ENCODE measurements at regions not wholly inside any gene's neighbourhood (a gene's known extent, or its start where the extent isn't known, plus 50 kb on each side); places are given as distances from the start of the nearest gene placed in this dataset.
"Not testable (repeated sequence)": the region's sequence is repeated elsewhere in the genome, so short reads cannot be mapped to it uniquely, and the experiment has no call there.

DNA sequence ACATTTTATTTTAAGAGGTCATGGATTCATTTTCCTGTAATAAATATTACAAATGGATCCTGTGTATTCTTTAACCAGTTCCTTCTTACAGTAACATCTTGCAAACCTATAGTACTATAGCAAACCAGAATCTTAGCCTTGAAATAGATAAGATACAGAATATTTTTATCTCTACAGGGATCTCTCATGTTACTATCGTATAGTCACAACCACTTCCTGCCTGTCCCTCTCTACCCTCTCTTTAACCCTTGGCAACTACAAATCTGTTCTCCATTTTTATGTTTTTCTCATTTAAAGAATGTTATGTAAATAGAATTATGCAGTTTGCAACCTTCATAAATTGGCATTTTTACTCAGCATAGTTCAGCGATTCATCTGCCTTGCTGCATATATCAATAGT lies 454.0 kb downstream of the DIRAS2 start:
- Histone ChIP-seq H3K27me3 (ENCODE audit: control insufficient read depth in 2 of 2, insufficient read depth in 2 of 2, low read length in 2 of 2) (no peaks in the 10 kb centered on the region), H3K36me3 (ENCODE audit: control insufficient read depth in 2 of 2, insufficient read depth in 2 of 2, low read length in 2 of 2) (no peaks in the 10 kb centered on the region), H3K4me1 (ENCODE audit: control insufficient read depth in 2 of 2, insufficient read depth in 2 of 2, low read length in 2 of 2) (no peaks in the 10 kb centered on the region), H3K4me3 (ENCODE audit: low read length in 2 of 2) (no peak overlapping the region), H3K27ac (ENCODE audit: low read depth in 2 of 2, low read length in 2 of 2) (no peak overlapping the region), H3K9me3 (ENCODE audit: control insufficient read depth in 2 of 2, low read length in 2 of 2) (no peaks in the 10 kb centered on the region), H3K9ac (ENCODE audit: low read depth in 1 of 2, low read length in 2 of 2) (no peak overlapping the region)

- Histone ChIP-seq H3K9ac (ENCODE audit: low read depth in 1 of 2, low read length in 2 of 2) (no peak overlapping the region), H3K36me3 (ENCODE audit: control insufficient read depth in 2 of 2, insufficient read depth in 2 of 2, low read length in 2 of 2) (no peaks in the 10 kb centered on the region), H3K4me1 (ENCODE audit: control insufficient read depth in 2 of 2, insufficient read depth in 2 of 2, low read length in 2 of 2) (no peaks in the 10 kb centered on the region), H3K27ac (ENCODE audit: low read depth in 2 of 2, low read length in 2 of 2) (no peak overlapping the region), H3K9me3 (ENCODE audit: control insufficient read depth in 2 of 2, low read length in 2 of 2) (no peaks in the 10 kb centered on the region), H3K27me3 (ENCODE audit: control insufficient read depth in 2 of 2, insufficient read depth in 2 of 2, low read length in 2 of 2) (no peaks in the 10 kb centered on the region), H3K4me3 (ENCODE audit: low read length in 2 of 2) (no peak overlapping the region)
Measured at GRCh38 chr9:90189306-90189705, 453.3 kb downstream of the DIRAS2 start.

DNA sequence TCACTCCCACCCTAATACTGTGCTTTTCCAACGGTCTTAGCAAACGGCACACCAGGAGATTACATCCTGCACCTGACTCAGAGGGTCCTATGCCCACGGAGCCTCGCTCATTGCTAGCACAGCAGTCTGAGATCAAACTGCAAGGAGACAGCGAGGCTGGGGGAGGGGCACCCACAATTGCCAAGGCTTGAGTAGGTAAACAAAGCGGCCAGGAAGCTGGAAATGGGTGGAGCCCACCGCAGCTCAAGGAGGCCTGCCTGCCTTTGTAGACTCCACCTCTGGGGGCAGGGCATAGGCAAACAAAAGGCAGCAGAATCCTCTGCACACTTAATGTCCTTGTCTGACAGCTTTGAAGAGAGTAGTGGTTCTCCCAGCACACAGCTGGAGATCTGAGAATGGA lies 450.2 kb downstream of the DIRAS2 start:
- H3K4me1 ChIP-seq (ENCODE audit: control insufficient read depth in 2 of 2, insufficient read depth in 2 of 2, low read length in 2 of 2); H3K27me3 ChIP-seq (ENCODE audit: control insufficient read depth in 2 of 2, insufficient read depth in 2 of 2, low read length in 2 of 2); H3K9ac ChIP-seq (ENCODE audit: low read depth in 1 of 2, low read length in 2 of 2); H3K27ac ChIP-seq (ENCODE audit: low read depth in 2 of 2, low read length in 2 of 2); H3K4me3 ChIP-seq (ENCODE audit: low read length in 2 of 2); H3K9me3 ChIP-seq (ENCODE audit: control insufficient read depth in 2 of 2, low read length in 2 of 2); H3K36me3 ChIP-seq (ENCODE audit: control insufficient read depth in 2 of 2, insufficient read depth in 2 of 2, low read length in 2 of 2): not testable (repeated sequence)

DNA sequence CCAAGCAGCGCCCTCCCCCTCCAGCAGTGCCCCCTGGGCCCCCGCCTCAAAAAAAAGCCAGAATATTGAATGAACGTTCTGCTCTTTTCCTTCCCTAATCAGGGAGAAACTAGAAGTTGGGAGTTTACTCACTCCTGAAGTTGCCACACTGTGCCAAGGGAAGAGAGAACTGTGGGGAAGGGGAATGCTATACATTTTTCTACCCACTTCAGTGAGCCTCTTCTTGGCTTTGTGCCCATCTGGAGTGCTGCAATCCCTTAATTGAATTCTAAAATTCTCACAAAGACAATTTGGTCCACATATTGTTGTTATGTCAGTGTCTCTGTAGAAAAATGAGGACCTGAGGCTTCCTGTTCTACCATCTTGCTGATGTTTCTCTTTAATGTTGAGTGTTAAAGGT lies 443.7 kb downstream of the DIRAS2 start:
- Histone ChIP-seq H3K4me1 (ENCODE audit: control insufficient read depth in 2 of 2, insufficient read depth in 2 of 2, low read length in 2 of 2) (no peaks in the 10 kb centered on the region), H3K27ac (ENCODE audit: low read depth in 2 of 2, low read length in 2 of 2) (no peak overlapping the region)

GRCh38 chr9:90201766-90202165 lies 440.9 kb downstream of the DIRAS2 start:
- no peak overlapping the region for H3K9ac ChIP-seq (ENCODE audit: low read depth in 1 of 2, low read length in 2 of 2)
- H3K4me3 ChIP-seq (ENCODE audit: low read length in 2 of 2): no peak overlapping the region
- H3K36me3 ChIP-seq (ENCODE audit: control insufficient read depth in 2 of 2, insufficient read depth in 2 of 2, low read length in 2 of 2): no peaks in the 10 kb centered on the region
- H3K9me3 ChIP-seq (ENCODE audit: control insufficient read depth in 2 of 2, low read length in 2 of 2): no peaks in the 10 kb centered on the region
- no peak overlapping the region for H3K27ac ChIP-seq (ENCODE audit: low read depth in 2 of 2, low read length in 2 of 2)
- H3K27me3 ChIP-seq (ENCODE audit: control insufficient read depth in 2 of 2, insufficient read depth in 2 of 2, low read length in 2 of 2): no peaks in the 10 kb centered on the region
- H3K4me1 ChIP-seq (ENCODE audit: control insufficient read depth in 2 of 2, insufficient read depth in 2 of 2, low read length in 2 of 2): no peaks in the 10 kb centered on the region

More for the DNA sequence above, 443.7 kb downstream of the DIRAS2 start:
- Histone ChIP-seq H3K9ac (ENCODE audit: low read depth in 1 of 2, low read length in 2 of 2) (no peak overlapping the region), H3K4me3 (ENCODE audit: low read length in 2 of 2) (no peak overlapping the region), H3K36me3 (ENCODE audit: control insufficient read depth in 2 of 2, insufficient read depth in 2 of 2, low read length in 2 of 2) (no peaks in the 10 kb centered on the region), H3K27me3 (ENCODE audit: control insufficient read depth in 2 of 2, insufficient read depth in 2 of 2, low read length in 2 of 2) (no peaks in the 10 kb centered on the region), H3K9me3 (ENCODE audit: control insufficient read depth in 2 of 2, low read length in 2 of 2) (no peaks in the 10 kb centered on the region)

- Histone ChIP-seq H3K9ac (ENCODE audit: low read depth in 1 of 2, low read length in 2 of 2) (no peak overlapping the region), H3K4me1 (ENCODE audit: control insufficient read depth in 2 of 2, insufficient read depth in 2 of 2, low read length in 2 of 2) (no peaks in the 10 kb centered on the region), H3K27me3 (ENCODE audit: control insufficient read depth in 2 of 2, insufficient read depth in 2 of 2, low read length in 2 of 2) (no peaks in the 10 kb centered on the region)
Measured at GRCh38 chr9:90204128-90204831, 438.3 kb downstream of the DIRAS2 start.

DNA sequence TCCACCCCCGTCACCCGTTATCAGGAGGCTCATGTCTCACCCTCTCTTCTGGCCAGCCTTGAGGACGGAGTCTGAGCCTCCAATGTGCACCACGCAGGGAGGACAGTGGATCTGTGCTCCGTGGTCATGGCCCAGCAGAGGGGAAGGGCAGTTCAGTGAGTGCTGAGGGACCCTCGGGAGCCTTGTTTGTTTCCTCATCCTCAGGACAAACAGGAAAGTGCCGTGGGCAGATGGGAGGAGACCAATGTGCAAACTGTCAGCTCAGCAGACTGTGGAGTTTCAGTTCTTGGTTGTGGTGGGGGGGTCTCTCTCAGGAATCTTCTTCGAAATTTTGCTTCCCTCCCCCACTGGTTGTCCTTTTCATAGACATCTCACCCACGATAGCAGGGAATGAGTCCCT lies 429.6 kb downstream of the DIRAS2 start:
- H3K27ac ChIP-seq (ENCODE audit: low read depth in 2 of 2, low read length in 2 of 2); H3K9ac ChIP-seq (ENCODE audit: low read depth in 1 of 2, low read length in 2 of 2); H3K36me3 ChIP-seq (ENCODE audit: control insufficient read depth in 2 of 2, insufficient read depth in 2 of 2, low read length in 2 of 2); H3K9me3 ChIP-seq (ENCODE audit: control insufficient read depth in 2 of 2, low read length in 2 of 2); H3K4me1 ChIP-seq (ENCODE audit: control insufficient read depth in 2 of 2, insufficient read depth in 2 of 2, low read length in 2 of 2); H3K27me3 ChIP-seq (ENCODE audit: control insufficient read depth in 2 of 2, insufficient read depth in 2 of 2, low read length in 2 of 2); H3K4me3 ChIP-seq (ENCODE audit: low read length in 2 of 2): not testable (repeated sequence)

More at GRCh38 chr9:90204128-90204831, 438.3 kb downstream of the DIRAS2 start:
- H3K9me3 ChIP-seq (ENCODE audit: control insufficient read depth in 2 of 2, low read length in 2 of 2): no peaks in the 10 kb centered on the region
- no peak overlapping the region for H3K27ac ChIP-seq (ENCODE audit: low read depth in 2 of 2, low read length in 2 of 2)
- no peak overlapping the region for H3K4me3 ChIP-seq (ENCODE audit: low read length in 2 of 2)
- no peaks in the 10 kb centered on the region for H3K36me3 ChIP-seq (ENCODE audit: control insufficient read depth in 2 of 2, insufficient read depth in 2 of 2, low read length in 2 of 2)

DNA sequence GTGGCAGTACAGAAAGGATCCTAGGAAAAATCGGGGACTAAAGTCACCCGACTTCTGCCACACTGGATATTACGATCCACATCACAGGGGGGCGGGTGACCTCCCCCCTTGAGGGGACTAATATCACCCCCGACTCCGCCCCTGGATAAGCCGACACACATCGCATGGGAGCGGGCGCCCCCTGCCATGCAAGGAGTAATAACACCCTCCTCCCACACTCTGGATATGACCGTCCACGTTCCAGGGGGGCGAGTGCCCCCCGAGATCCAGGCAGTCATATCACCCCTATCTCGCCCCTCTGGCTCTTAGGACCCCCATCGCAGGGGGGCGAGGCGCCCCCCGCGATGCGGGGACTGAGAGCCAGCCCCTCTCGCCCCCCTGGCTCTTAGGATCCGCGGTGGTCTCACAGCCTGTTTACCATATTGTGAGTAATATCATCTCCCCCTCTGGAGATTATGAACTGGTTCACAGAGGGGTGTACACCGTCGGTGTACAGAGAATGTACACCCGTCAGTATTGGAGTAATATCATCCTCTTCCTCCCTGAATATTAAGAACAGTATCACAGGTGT lies 423.0 kb downstream of the DIRAS2 start:
- H3K27ac ChIP-seq (ENCODE audit: low read depth in 2 of 2, low read length in 2 of 2): no peak overlapping the region
- no peaks in the 10 kb centered on the region for H3K9me3 ChIP-seq (ENCODE audit: control insufficient read depth in 2 of 2, low read length in 2 of 2)
- no peaks in the 10 kb centered on the region for H3K36me3 ChIP-seq (ENCODE audit: control insufficient read depth in 2 of 2, insufficient read depth in 2 of 2, low read length in 2 of 2)
- H3K4me1 ChIP-seq (ENCODE audit: control insufficient read depth in 2 of 2, insufficient read depth in 2 of 2, low read length in 2 of 2): peaks cover 0 to 3% of the 10 kb centered on the region in 2 donors
- peak overlapping the region in 1 of 2 donors; percentile 17 for H3K9ac ChIP-seq (ENCODE audit: low read depth in 1 of 2, low read length in 2 of 2)
- peak overlapping the region; percentile 22 to 43 for H3K4me3 ChIP-seq (ENCODE audit: low read length in 2 of 2)
- no peaks in the 10 kb centered on the region for H3K27me3 ChIP-seq (ENCODE audit: control insufficient read depth in 2 of 2, insufficient read depth in 2 of 2, low read length in 2 of 2)

- H3K36me3 ChIP-seq (ENCODE audit: control insufficient read depth in 2 of 2, insufficient read depth in 2 of 2, low read length in 2 of 2); H3K9me3 ChIP-seq (ENCODE audit: control insufficient read depth in 2 of 2, low read length in 2 of 2): not testable (repeated sequence)
Measured at GRCh38 chr9:90221899-90222298, 420.7 kb downstream of the DIRAS2 start.

GRCh38 chr9:90226839-90227338 lies 415.7 kb downstream of the DIRAS2 start:
- not testable (repeated sequence) for H3K27ac ChIP-seq (ENCODE audit: low read depth in 2 of 2, low read length in 2 of 2); H3K9me3 ChIP-seq (ENCODE audit: control insufficient read depth in 2 of 2, low read length in 2 of 2)

More at GRCh38 chr9:90221899-90222298, 420.7 kb downstream of the DIRAS2 start:
- H3K4me3 ChIP-seq (ENCODE audit: low read length in 2 of 2); H3K4me1 ChIP-seq (ENCODE audit: control insufficient read depth in 2 of 2, insufficient read depth in 2 of 2, low read length in 2 of 2); H3K27me3 ChIP-seq (ENCODE audit: control insufficient read depth in 2 of 2, insufficient read depth in 2 of 2, low read length in 2 of 2); H3K9ac ChIP-seq (ENCODE audit: low read depth in 1 of 2, low read length in 2 of 2); H3K27ac ChIP-seq (ENCODE audit: low read depth in 2 of 2, low read length in 2 of 2): not testable (repeated sequence)

More at GRCh38 chr9:90226839-90227338, 415.7 kb downstream of the DIRAS2 start:
- not testable (repeated sequence) for H3K4me3 ChIP-seq (ENCODE audit: low read length in 2 of 2); H3K9ac ChIP-seq (ENCODE audit: low read depth in 1 of 2, low read length in 2 of 2); H3K4me1 ChIP-seq (ENCODE audit: control insufficient read depth in 2 of 2, insufficient read depth in 2 of 2, low read length in 2 of 2); H3K36me3 ChIP-seq (ENCODE audit: control insufficient read depth in 2 of 2, insufficient read depth in 2 of 2, low read length in 2 of 2); H3K27me3 ChIP-seq (ENCODE audit: control insufficient read depth in 2 of 2, insufficient read depth in 2 of 2, low read length in 2 of 2)

Data from mucosa of rectum (tissue), 2 donors.